ENCODE measurements at regions not wholly inside any gene's neighbourhood (a gene's known extent, or its start where the extent isn't known, plus 50 kb on each side); places are given as distances from the start of the nearest gene placed in this dataset.

GRCh38 chr3:115563984-115564383 lies 59.3 kb upstream of the GAP43 start:
- H3K27me3 Mint-ChIP-seq (ENCODE audit: low read depth) = no peaks in the 10 kb centered on the region
- TF ChIP-seq, protein P1, sequence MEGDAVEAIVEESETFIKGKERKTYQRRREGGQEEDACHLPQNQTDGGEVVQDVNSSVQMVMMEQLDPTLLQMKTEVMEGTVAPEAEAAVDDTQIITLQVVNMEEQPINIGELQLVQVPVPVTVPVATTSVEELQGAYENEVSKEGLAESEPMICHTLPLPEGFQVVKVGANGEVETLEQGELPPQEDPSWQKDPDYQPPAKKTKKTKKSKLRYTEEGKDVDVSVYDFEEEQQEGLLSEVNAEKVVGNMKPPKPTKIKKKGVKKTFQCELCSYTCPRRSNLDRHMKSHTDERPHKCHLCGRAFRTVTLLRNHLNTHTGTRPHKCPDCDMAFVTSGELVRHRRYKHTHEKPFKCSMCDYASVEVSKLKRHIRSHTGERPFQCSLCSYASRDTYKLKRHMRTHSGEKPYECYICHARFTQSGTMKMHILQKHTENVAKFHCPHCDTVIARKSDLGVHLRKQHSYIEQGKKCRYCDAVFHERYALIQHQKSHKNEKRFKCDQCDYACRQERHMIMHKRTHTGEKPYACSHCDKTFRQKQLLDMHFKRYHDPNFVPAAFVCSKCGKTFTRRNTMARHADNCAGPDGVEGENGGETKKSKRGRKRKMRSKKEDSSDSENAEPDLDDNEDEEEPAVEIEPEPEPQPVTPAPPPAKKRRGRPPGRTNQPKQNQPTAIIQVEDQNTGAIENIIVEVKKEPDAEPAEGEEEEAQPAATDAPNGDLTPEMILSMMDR (conservative IDR thresholded peaks at IDR 0.05) = no peak
- H2BK12ac ChIP-seq (ENCODE audit: insufficient read length, low read depth, low read length) = no peak overlapping the region
- H3K79me1 ChIP-seq (ENCODE audit: insufficient read depth, low read depth, low read length, poor library complexity, severe bottlenecking) = no peaks in the 10 kb centered on the region
- H4K8ac ChIP-seq (replicated peaks; ENCODE audit: insufficient read length, low read depth, low read length) = no peak overlapping the region
- no peak overlapping the region for H3K18ac ChIP-seq (ENCODE audit: insufficient read length, low read depth, low read length)
- H3K36me3 Mint-ChIP-seq (ENCODE audit: insufficient read depth in 1 of 3, low read depth in 3 of 3) = no peaks in the 10 kb centered on the region
- no peak overlapping the region for H4K91ac ChIP-seq (ENCODE audit: insufficient read length, low read depth, low read length)
- no peaks in the 10 kb centered on the region for H3K23me2 ChIP-seq (ENCODE audit: insufficient read length, low read depth, low read length, poor library complexity, severe bottlenecking)
- no peak overlapping the region for H2AFZ ChIP-seq (ENCODE audit: low read length)
- H2BK20ac ChIP-seq (ENCODE audit: low read depth, low read length, poor library complexity, severe bottlenecking) = no peak overlapping the region
- H3K27ac Mint-ChIP-seq = no peak overlapping the region
- no peak overlapping the region for H3K23ac ChIP-seq (ENCODE audit: insufficient read length, low read depth, low read length)
- H3K9me3 Mint-ChIP-seq = no peaks in the 10 kb centered on the region
- no peak overlapping the region for H3K27ac ChIP-seq (ENCODE audit: insufficient read length, low read depth, low read length)
- no peak overlapping the region for H3K4ac ChIP-seq (ENCODE audit: low read depth, low read length)
- no peak for DNase-seq
- no peak overlapping the region for H3K9ac ChIP-seq (ENCODE audit: extremely low read depth, insufficient read length, low read length)
- no peak overlapping the region for H3K4me2 ChIP-seq (ENCODE audit: insufficient read depth, insufficient read length, low read length)
- H3K79me2 ChIP-seq (ENCODE audit: insufficient read depth, low read length) = no peaks in the 10 kb centered on the region
- WGBS (ENCODE audit: extremely low coverage, insufficient read length, low lambda C conversion rate) = no CpG with 5 or more reads among the region's 1 CpG
- no peak overlapping the region for H3K56ac ChIP-seq (ENCODE audit: insufficient read length, low read depth, low read length)
- no peaks in the 10 kb centered on the region for H3K9me3 ChIP-seq (ENCODE audit: control insufficient read depth, low read depth, low read length)
- H2BK15ac ChIP-seq (ENCODE audit: low read depth, low read length) = no peak overlapping the region
- H4K5ac ChIP-seq (ENCODE audit: insufficient read length, low read depth, low read length) = no peak overlapping the region
- no peak overlapping the region for H2BK120ac ChIP-seq (ENCODE audit: low read depth, low read length, poor library complexity, severe bottlenecking)
- H3K4me1 ChIP-seq (ENCODE audit: insufficient read depth, low read length) = no peaks in the 10 kb centered on the region
- no peak overlapping the region for H2BK5ac ChIP-seq (ENCODE audit: insufficient read length, low read length)
- H3K4me3 Mint-ChIP-seq = no peak overlapping the region
- H3K14ac ChIP-seq (ENCODE audit: insufficient read depth, low read length) = no peak overlapping the region
- H3K4me1 Mint-ChIP-seq = no peaks in the 10 kb centered on the region
- H3K27me3 ChIP-seq (ENCODE audit: insufficient read depth, low read length) = no peaks in the 10 kb centered on the region
- H2AK5ac ChIP-seq (ENCODE audit: insufficient read length, low read length) = no peak overlapping the region
- no peak overlapping the region for H3T11ph ChIP-seq (ENCODE audit: low read length)
- no peaks in the 10 kb centered on the region for H4K20me1 ChIP-seq (ENCODE audit: control insufficient read depth, insufficient read depth, insufficient read length)

All from H9 (cell line).